Karpas-422 (cell line): ENCODE measurements at regions not wholly inside any gene's neighbourhood (a gene's known extent, or its start where the extent isn't known, plus 50 kb on each side); places are given as distances from the start of the nearest gene placed in this dataset.

Experiments used
- DNase-seq: peaks from one replicate; pipeline ENCODE4 v3.0.0-alpha.2; 2015
- H2AFZ ChIP-seq: fragments of 200-600 bp; sonication (generic); 2 replicates; pipeline ENCODE4 v1.6.1; 2014; ENCODE audit warnings: antibody characterized with exemption, low read length, mixed read lengths
- H3K27ac ChIP-seq: fragments of 200-600 bp; sonication (generic); 2 replicates; pipeline ENCODE4 v1.5.1; 2014; ENCODE audit warnings: mild to moderate bottlenecking, low read length, moderate library complexity
- H3K27me3 ChIP-seq: fragments of 200-600 bp; sonication (generic); 2 replicates; pipeline ENCODE4 v1.6.1; 2014; ENCODE audit warnings: low read length, mixed read lengths
- H3K36me3 ChIP-seq: fragments of 200-600 bp; sonication (generic); 2 replicates; pipeline ENCODE4 v1.6.1; 2014; ENCODE audit warnings: low read length, mixed read lengths; ENCODE audit not compliant: insufficient read depth
- H3K4me1 ChIP-seq: fragments of 200-600 bp; sonication (generic); 2 replicates; pipeline ENCODE4 v1.6.1; 2014; ENCODE audit warnings: mild to moderate bottlenecking, low read length, mixed read lengths
- H3K4me2 ChIP-seq: fragments of 200-600 bp; sonication (generic); 2 replicates; pipeline ENCODE4 v1.6.1; 2014; ENCODE audit warnings: low read length, low read depth, mild to moderate bottlenecking; ENCODE audit not compliant: poor library complexity, severe bottlenecking
- H3K4me3 ChIP-seq: fragments of 200-600 bp; sonication (generic); 2 replicates; pipeline ENCODE4 v1.5.1; 2014; ENCODE audit warnings: mild to moderate bottlenecking, antibody characterized with exemption, low read length, mixed read lengths
- H3K79me2 ChIP-seq: fragments of 200-600 bp; sonication (generic); 2 replicates; pipeline ENCODE4 v1.6.1; 2014; ENCODE audit warnings: mild to moderate bottlenecking, low read length, mixed read lengths
- H3K9ac ChIP-seq: fragments of 200-600 bp; sonication (generic); 2 replicates; pipeline ENCODE4 v1.6.0; 2014; ENCODE audit warnings: low read length
- H3K9me2 ChIP-seq: fragments of 200-600 bp; sonication (generic), shearing (Covaris generic); replicated peaks from 2 replicates; pipeline ENCODE4 v1.6.0; 2014; ENCODE audit warnings: mild to moderate bottlenecking, low read length, moderate library complexity; ENCODE audit not compliant: insufficient read depth
- H3K9me3 ChIP-seq: fragments of 300-700, 200-600 bp; sonication (generic); 2 replicates; pipeline ENCODE4 v1.6.1; 2014; ENCODE audit warnings: low read length, mixed read lengths
- H4K20me1 ChIP-seq: fragments of 200-600 bp; sonication (generic); 2 replicates; pipeline ENCODE4 v1.6.1; 2014; ENCODE audit warnings: mild to moderate bottlenecking, antibody characterized with exemption, low read length, low read depth; ENCODE audit not compliant: insufficient read depth

DNA sequence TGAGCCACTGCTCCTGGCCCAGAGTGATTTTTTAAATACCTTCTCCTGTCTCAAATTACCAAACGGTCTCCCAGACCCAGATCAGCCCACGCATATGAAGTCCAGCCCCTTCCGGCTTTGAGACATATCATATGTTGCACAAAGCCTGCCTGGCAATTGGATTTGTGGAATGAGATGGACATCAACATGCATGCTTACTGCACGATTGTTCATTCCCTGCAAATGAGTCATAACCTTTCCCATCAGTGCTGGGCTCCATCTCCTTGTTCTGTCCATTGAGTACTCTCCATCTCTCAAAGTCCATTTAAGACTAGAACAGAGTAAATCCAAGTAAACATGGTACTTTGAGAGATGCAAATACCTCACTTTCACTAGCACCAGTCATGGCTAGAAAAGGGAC lies 612.2 kb upstream of the USP24 start:
- Histone ChIP-seq H3K36me3 (no peaks in the 10 kb centered on the region), H2AFZ (no peak overlapping the region), H3K27ac (no peak overlapping the region), H3K9me2 (no peaks in the 10 kb centered on the region), H3K4me1 (no peaks in the 10 kb centered on the region), H3K27me3 (no peaks in the 10 kb centered on the region), H3K4me2 (no peak overlapping the region), H3K9ac (no peak overlapping the region), H4K20me1 (no peaks in the 10 kb centered on the region), H3K79me2 (no peaks in the 10 kb centered on the region), H3K9me3 (no peaks in the 10 kb centered on the region), H3K4me3 (no peak overlapping the region)
- no peak for DNase-seq

DNA sequence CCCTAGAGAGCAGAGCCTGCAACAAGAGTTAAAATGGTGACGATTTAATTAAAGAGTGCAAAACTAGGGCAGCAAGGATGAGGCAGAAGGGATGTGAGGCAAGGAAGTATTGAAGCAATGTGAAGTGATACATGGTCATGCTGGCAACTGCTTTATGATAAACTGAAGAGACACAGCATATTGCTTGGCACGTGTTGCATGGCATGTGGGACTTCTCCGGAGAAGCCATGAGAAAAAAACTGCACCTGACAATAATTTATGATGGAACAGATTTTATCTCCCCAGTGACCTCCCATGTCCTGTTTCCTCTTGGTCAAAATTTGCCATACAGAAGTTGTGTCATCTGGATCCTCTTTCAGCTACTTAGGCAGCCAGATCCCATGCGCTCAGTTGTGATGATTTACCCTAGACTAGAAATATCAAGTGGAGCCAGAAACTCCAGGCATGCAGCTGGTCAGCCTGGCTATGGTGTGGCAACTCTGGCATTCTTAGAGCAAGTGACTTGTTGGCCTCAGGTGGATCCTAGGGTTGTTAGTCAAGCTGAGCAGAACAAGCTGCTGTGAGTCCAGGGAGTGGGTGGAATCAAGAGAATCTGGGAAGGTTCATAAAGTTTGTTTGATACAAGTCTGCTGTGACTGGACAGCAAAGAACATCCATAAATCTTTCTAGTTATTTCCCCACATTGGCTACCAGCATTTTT lies 611.4 kb upstream of the USP24 start:
- no peak overlapping the region for H2AFZ ChIP-seq
- no peak overlapping the region for H3K4me3 ChIP-seq
- H3K4me2 ChIP-seq = no peak overlapping the region
- H3K79me2 ChIP-seq = no peaks in the 10 kb centered on the region
- H3K9me2 ChIP-seq = no peaks in the 10 kb centered on the region
- no peaks in the 10 kb centered on the region for H3K36me3 ChIP-seq
- no peaks in the 10 kb centered on the region for H3K27me3 ChIP-seq
- no peak for DNase-seq
- H3K27ac ChIP-seq = no peak overlapping the region
- no peaks in the 10 kb centered on the region for H3K4me1 ChIP-seq
- H3K9me3 ChIP-seq = no peaks in the 10 kb centered on the region
- H4K20me1 ChIP-seq = no peaks in the 10 kb centered on the region
- H3K9ac ChIP-seq = no peak overlapping the region

DNA sequence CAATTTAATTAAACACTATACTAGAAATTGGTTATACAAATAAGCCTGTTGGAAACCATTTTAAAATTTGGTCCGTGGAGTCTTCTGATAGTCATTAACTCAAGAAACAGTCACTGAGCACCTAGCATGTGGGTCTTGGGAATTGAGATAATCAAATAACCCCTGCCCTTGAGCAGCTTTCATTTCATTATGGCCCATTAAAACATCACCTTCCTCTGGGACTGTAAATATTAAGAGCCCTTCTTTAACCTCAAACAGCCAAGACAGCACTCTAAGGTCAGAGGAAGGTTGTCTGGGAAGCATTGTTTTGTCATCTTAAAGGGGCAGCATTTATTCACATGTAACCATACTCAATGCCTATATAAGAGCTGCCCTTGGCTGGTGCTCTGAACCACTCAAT lies 610.3 kb upstream of the USP24 start:
- no peak overlapping the region for H3K9ac ChIP-seq

DNA sequence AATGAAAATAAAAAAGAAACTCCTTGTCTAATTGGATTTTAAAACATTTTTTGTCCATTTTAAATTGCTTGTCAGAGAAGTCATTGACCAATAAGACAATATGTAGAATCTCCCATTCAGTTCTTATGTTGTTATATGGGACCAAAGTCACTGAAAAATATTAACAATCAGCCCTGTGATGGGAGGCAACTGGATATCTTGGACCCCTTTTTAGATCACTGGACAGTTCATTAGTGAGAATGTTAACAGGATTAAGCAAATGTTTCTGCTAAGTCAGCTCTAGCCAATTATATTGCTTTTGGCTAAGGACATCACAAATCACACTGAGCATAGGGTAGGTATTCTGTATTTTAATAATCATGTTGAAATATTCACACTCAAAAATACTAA lies 609.1 kb upstream of the USP24 start:
- H3K9ac ChIP-seq = no peak overlapping the region
- H3K79me2 ChIP-seq = no peaks in the 10 kb centered on the region
- DNase-seq = no peak
- no peaks in the 10 kb centered on the region for H3K36me3 ChIP-seq
- no peaks in the 10 kb centered on the region for H3K9me2 ChIP-seq
- H3K4me3 ChIP-seq = no peak overlapping the region
- H3K27me3 ChIP-seq = no peaks in the 10 kb centered on the region
- H3K4me2 ChIP-seq = no peak overlapping the region
- no peak overlapping the region for H3K27ac ChIP-seq
- H3K4me1 ChIP-seq = no peaks in the 10 kb centered on the region
- no peaks in the 10 kb centered on the region for H4K20me1 ChIP-seq
- H2AFZ ChIP-seq = no peak overlapping the region
- H3K9me3 ChIP-seq = no peaks in the 10 kb centered on the region

More for the DNA sequence above, 610.3 kb upstream of the USP24 start:
- H4K20me1 ChIP-seq = no peaks in the 10 kb centered on the region
- H3K9me2 ChIP-seq = no peaks in the 10 kb centered on the region
- no peaks in the 10 kb centered on the region for H3K36me3 ChIP-seq
- no peaks in the 10 kb centered on the region for H3K9me3 ChIP-seq
- H3K4me3 ChIP-seq = no peak overlapping the region
- H3K79me2 ChIP-seq = no peaks in the 10 kb centered on the region
- no peak overlapping the region for H2AFZ ChIP-seq
- no peaks in the 10 kb centered on the region for H3K27me3 ChIP-seq
- H3K4me2 ChIP-seq = no peak overlapping the region
- no peak for DNase-seq
- no peaks in the 10 kb centered on the region for H3K4me1 ChIP-seq
- H3K27ac ChIP-seq = no peak overlapping the region

DNA sequence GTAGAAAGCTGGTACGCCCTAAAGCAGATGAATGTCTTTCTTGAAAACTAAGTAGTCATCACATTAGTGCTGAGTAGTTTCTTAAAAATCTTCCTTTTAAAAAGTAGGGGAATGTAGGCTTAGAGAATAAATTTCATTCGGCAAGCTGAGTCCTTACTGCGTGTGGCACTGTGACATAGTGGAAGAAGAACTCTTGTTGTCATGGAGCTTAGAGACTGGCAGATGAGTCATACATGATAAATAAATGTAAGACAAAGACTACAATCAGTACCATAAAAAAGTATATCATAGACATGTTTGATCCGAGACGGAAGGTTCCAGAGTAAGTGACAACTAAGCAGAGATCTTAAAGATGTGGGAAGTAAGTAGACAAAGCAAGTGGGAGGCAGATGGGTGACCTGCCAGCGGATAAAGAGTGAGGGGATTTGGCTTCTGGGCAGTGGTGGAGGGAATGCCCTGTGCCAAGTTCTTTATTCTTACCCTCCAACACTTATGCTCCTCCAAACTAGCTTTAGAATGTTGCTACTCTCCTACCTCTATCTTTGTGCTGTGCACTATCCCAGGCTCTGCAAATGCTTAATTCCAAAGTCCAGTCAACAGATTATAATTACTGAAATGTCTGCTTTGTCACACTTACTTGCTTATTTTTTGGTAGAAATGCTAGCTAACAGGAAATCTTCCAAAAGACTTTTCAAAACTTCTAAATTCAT lies 608.5 kb upstream of the USP24 start:
- no peaks in the 10 kb centered on the region for H4K20me1 ChIP-seq
- H3K9me2 ChIP-seq = no peaks in the 10 kb centered on the region
- H3K27me3 ChIP-seq = no peaks in the 10 kb centered on the region
- H3K36me3 ChIP-seq = no peaks in the 10 kb centered on the region
- H3K27ac ChIP-seq = no peak overlapping the region
- no peak overlapping the region for H3K9ac ChIP-seq
- H3K79me2 ChIP-seq = no peaks in the 10 kb centered on the region
- no peaks in the 10 kb centered on the region for H3K9me3 ChIP-seq
- no peak for DNase-seq
- H3K4me1 ChIP-seq = no peaks in the 10 kb centered on the region
- no peak overlapping the region for H3K4me2 ChIP-seq
- H3K4me3 ChIP-seq = no peak overlapping the region
- no peak overlapping the region for H2AFZ ChIP-seq

DNA sequence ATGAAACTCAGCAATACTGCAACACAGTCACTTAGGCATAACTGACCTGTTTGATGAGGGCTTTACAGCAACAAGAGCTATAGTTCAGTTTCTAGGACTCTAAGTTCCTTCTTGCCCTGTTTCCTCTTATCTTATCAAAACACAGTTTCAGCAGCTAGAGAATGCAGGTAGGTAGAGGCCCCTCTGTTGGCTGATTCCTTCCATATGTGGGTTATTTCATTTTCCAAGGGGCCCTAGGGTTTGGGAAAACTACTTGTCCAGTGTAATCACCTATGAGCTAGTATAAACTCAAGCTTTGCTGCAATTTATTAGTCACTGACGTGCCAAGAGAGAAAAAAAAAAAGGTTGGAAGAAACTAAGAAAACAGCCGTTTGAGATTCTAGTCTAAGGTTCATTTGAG lies 607.7 kb upstream of the USP24 start:
- Histone ChIP-seq H3K79me2 (no peaks in the 10 kb centered on the region), H3K36me3 (no peaks in the 10 kb centered on the region), H3K27ac (no peak overlapping the region), H3K4me1 (no peaks in the 10 kb centered on the region), H3K9me3 (no peaks in the 10 kb centered on the region), H3K4me2 (no peak overlapping the region), H3K9ac (no peak overlapping the region), H3K9me2 (no peaks in the 10 kb centered on the region), H2AFZ (no peak overlapping the region), H3K27me3 (no peaks in the 10 kb centered on the region), H3K4me3 (no peak overlapping the region), H4K20me1 (no peaks in the 10 kb centered on the region)
- DNase-seq = no peak

DNA sequence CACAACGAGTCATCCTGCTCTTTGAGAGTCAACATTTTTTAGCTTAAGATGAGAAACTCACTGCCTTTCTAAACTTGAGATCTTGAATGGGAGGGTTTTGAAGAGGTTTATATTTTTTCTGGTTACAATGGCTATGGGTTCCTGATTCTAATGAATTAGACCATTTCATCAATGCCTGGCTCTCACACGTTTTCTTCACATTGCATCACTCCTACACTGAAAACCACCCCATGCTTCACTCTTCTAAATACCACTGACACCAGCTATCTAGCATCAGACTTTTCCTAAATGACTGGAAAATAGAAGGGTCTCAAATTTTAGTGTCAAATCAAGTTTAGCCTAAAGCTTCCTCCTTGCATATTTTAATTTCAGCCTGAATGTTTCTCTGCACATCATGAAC lies 606.1 kb upstream of the USP24 start:
- H3K27me3 ChIP-seq = no peaks in the 10 kb centered on the region
- no peak for DNase-seq
- no peaks in the 10 kb centered on the region for H3K79me2 ChIP-seq
- no peaks in the 10 kb centered on the region for H3K9me3 ChIP-seq
- no peaks in the 10 kb centered on the region for H3K9me2 ChIP-seq
- H4K20me1 ChIP-seq = no peaks in the 10 kb centered on the region
- H3K27ac ChIP-seq = no peak overlapping the region
- H3K4me1 ChIP-seq = no peaks in the 10 kb centered on the region
- no peak overlapping the region for H3K4me3 ChIP-seq
- no peak overlapping the region for H3K4me2 ChIP-seq
- no peak overlapping the region for H3K9ac ChIP-seq
- no peak overlapping the region for H2AFZ ChIP-seq
- H3K36me3 ChIP-seq = no peaks in the 10 kb centered on the region

DNA sequence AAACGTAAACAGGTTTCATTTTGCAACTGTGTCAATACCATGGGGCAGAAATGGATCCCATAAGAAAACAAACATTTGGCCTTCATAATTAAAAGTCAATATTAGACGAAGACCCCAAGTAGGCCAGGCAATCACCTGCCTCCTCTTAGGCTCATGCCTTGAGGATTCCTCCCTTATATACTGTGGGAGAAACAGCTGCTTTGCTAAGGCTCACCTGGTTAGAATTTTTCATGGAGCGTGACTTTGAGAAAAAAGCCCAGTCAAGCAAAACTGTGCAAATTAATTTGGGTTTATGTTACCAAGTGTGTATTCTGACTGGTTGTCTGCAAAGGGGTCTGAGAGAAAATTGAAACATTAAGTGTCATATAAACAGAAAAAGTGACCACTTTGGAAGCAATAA lies 605.3 kb upstream of the USP24 start:
- no peaks in the 10 kb centered on the region for H3K9me2 ChIP-seq

More for the DNA sequence above, 605.3 kb upstream of the USP24 start:
- Histone ChIP-seq H3K27ac (no peak overlapping the region), H3K79me2 (no peaks in the 10 kb centered on the region), H3K27me3 (no peaks in the 10 kb centered on the region), H3K36me3 (no peaks in the 10 kb centered on the region), H3K4me3 (no peak overlapping the region), H3K4me1 (no peaks in the 10 kb centered on the region), H4K20me1 (no peaks in the 10 kb centered on the region), H2AFZ (no peak overlapping the region), H3K9me3 (no peaks in the 10 kb centered on the region), H3K4me2 (no peak overlapping the region), H3K9ac (no peak overlapping the region)
- DNase-seq = no peak
